GM21786 (cell line): ENCODE measurements at regions not wholly inside any gene's neighbourhood (a gene's known extent, or its start where the extent isn't known, plus 50 kb on each side); places are given as distances from the start of the nearest gene placed in this dataset.
"Not testable (repeated sequence)": the region's sequence is repeated elsewhere in the genome, so short reads cannot be mapped to it uniquely, and the experiment has no call there.

Source experiments
- ATAC-seq: cut with Tn5 transposase; IDR thresholded peaks from one replicate; pipeline ENCODE4 v1.9.1; 2021; ENCODE audit not compliant: unreplicated experiment

- no peak for ATAC-seq
Measured at GRCh38 chr5:162603443-162604070, 536.0 kb downstream of the GABRG2 start.

GRCh38 chr5:162607879-162608278, 540.3 kb downstream of the GABRG2 start:
- no peak for ATAC-seq

DNA sequence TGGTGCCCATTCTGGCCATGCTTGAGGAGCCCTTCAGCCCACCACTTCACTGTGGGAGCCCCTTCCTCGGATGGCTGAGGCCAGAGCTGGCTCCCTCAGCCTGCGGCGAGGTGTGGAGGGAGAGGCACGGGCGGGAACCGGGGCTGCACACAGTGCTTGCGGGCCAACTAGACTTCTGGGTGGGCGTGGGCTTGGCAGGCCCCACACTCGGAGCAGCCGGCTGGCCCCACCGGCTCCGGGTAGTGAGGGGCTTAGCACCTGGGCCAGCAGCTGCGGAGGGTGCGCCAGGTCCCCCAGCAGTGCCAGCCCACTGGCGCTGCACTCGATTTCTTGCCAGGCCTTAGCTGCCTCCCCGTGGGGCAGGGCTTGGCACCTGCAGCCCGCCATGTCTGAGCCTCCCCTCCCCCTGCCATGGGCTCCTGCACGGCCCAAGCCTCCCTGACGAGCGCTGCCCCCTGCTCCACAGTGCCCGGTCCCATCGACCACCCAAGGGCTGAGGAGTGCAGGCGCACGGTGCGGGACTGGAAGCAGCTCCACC, 554.2 kb downstream of the GABRG2 start:
- not testable (repeated sequence) for ATAC-seq

GRCh38 chr5:162624110-162624509, 556.5 kb downstream of the GABRG2 start:
- no peak for ATAC-seq

- ATAC-seq = no peak
Measured at GRCh38 chr5:162637481-162637880, 569.9 kb downstream of the GABRG2 start.

DNA sequence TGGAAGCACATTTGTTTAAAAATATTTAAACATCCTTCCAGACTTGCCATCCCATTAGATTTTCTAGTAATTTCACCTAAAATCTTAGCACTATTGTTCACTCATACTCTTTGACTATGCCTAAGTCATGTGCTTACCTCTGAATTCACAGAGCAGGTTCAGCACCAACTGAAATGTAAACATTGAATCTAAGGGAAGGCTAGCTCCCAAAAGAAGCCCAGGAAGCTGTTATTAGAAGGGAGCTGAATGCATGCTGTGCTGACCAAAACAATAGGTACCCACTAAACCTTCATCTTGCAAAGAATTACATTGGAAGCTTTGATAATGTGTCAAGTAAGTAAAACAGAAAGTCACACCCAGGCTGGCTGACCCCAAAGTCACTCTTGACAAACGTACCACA, 571.3 kb downstream of the GABRG2 start:
- ATAC-seq = no peak

DNA sequence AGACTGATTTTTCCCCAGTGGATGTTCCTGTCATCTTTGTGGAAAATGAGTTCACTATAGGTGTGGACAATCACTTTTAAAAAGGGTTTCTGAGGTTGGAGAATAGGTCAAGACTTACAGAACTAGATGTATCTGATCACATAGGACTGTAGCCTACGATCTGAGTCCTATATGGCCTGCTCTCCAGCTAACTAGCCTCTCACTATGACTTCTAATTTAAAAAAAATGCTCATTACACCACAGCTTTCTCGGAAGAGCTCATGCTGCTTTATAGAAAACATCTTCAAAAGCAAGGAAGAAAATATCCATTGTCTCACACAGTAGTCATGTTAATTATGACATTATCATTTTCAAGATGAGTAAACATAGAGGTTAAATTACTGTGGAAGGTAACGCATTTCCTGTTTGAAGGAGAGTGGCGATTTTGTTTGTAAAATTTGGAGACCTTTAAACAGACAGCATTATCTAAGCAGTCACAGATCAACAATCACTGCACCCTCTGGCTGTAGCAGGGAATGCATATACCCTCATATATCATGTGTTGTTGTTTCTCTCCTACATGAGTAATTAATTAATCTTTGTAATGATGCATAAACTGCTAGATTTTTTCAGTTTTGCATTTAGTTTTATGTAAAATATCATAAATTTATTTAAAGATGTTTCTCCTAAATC, 573.7 kb downstream of the GABRG2 start:
- ATAC-seq = no peak

DNA sequence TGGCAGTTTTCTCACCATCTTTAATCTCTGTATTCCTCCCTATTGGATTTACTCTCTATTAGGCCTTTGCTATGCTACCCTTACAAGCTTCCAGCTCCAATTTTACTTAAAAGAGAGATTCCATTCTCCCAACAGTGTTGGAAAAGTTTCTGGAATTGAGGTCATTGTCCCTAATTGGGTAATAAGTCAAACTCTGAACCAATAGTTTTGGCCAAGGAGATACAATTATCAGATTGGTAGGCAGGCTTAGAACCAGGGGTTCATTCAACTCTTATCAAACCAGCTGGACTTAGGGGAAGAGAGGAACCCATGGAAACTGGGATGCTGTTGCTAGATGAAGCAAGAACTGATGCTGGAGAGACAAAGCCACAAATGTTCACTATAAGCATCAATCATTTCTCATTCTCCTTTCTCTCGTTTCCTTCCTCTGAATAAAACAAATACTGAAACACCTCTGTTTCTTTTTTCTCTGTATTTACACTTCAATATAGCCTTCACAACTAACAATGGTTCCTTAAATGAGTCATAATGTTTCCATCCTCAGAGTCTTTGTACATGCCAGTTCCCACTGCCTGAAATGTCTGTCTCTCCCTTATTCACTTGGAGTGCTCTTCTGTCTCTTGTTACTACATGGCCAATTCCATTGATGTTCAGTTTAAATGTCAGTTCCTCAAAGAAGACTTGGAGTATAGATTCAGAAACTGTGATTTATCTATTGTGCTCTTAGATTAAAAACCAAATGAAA, 587.3 kb downstream of the GABRG2 start:
- no peak for ATAC-seq

- ATAC-seq = no peak
Measured at GRCh38 chr5:162657076-162657475, 589.5 kb downstream of the GABRG2 start.

- no peak for ATAC-seq
Measured at GRCh38 chr5:162664846-162665245, 597.3 kb downstream of the GABRG2 start.

GRCh38 chr5:162668926-162669325, 601.4 kb downstream of the GABRG2 start:
- no peak for ATAC-seq

DNA sequence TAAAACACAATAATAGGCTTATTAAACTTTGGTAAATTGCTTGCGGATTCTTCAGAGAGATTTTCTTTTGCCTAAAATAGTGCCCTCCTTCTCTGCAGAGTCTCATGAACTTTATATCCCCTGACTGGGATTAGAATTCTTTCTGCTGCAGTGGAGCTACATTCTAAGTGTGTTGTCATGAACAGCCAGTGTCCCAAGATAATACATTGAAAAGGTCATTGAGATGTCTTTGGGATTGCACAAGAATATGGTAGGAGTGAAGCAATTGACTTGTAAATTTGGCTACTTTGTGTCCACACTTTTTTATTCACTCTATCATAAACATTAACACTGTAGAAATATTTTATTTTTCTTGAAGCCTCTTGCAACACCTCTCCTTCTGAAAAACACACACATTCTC, 604.5 kb downstream of the GABRG2 start:
- no peak for ATAC-seq

- peak; percentile 54 for ATAC-seq
Measured at GRCh38 chr5:162683284-162683683, 615.7 kb downstream of the GABRG2 start.

DNA sequence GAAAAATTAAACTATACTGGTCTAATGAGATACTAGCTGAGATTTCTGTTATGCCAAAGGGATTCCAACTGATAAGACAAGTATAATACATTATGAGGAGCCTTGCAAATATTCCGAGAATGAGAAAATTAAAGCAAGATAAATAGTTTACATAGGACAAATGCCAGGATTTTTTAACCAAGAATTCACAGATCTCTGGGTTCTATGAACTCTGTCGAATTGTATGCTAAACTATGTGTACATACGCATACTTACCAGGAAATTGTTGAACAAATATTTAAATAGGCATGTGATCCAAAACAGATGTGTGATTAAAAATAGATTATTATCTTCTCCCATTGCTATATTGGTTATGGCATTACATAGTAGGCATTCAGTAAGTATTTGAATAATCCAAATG, 616.6 kb downstream of the GABRG2 start:
- no peak for ATAC-seq

GRCh38 chr5:162685302-162685701, 617.7 kb downstream of the GABRG2 start:
- ATAC-seq = no peak

DNA sequence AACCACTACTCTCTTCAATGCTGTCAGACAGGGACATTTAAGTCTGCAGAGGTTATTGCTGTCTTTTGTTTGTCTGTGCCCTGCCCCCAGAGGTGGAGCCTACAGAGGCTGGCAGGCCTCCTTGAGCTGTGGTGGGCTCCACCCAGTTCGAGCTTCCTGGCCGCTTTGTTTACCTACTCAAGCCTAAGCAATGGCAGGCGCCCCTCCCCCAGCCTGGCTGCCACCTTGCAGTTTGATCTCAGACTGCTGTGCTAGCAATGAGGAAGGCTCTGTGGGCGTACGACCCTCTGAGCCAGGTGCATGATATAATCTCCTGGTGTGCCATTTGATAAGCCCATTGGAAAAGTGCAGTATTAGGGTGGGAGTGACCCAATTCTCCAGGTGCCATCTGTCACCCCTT, 628.7 kb downstream of the GABRG2 start:
- ATAC-seq = not testable (repeated sequence)

- ATAC-seq = no peak
Measured at GRCh38 chr5:162699361-162699760, 631.8 kb downstream of the GABRG2 start.

DNA sequence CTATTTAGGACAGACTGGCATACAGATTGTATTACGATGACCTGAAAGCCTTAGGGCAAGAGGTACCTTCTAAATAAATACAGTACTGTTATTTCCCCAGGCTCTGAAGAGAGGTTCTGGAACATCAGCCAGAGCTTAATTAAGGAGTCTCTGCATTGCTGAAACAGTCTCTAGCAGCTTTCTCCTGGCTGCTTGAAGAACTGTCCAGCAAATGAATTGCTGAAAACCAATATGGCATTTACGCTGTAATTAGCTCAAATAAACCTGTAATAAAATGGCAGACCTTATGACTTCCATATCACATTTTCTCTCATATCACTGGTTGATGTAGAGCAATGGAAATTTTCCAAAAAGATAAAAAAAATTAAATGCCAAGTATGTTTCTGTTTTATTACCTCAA, 636.3 kb downstream of the GABRG2 start:
- no peak for ATAC-seq

DNA sequence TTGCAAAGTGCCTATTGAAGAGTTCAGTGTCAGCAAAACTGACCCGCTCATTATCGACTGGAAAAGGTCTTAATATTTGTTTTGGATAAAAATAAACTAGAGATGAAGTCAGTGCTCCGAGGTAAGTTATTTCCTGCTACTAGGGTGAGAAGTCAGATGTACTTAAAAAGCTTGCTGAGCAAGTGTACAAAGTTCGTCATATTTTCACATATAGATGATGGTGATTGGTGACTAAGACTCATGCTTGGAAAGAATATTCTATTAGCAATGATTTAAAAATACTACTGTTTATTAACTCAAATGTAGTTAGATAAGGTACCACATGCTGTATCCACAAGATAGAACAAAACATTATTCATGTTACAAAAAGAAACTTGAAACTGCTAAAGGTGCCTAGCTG, 643.7 kb downstream of the GABRG2 start:
- no peak for ATAC-seq

DNA sequence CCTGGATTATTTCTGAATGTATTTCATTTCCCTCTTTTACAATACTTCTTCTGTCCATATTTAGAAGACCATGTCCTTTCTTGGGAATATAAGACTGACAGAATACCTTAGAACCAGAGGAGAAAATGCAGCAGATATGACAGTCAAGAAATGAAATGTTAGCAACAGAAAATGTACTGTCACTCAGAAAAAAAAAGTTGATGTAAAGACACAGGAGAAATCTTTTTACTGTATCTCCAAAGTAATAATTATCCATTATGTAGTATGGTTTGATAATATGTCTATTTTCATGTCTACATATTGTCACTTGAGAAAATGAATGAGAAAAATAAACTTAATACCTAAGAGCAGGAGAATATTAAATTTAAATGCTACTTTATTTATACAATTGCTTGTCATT, 652.1 kb downstream of the GABRG2 start:
- no peak for ATAC-seq

- ATAC-seq = no peak
Measured at GRCh38 chr5:162721125-162721524, 653.6 kb downstream of the GABRG2 start.

DNA sequence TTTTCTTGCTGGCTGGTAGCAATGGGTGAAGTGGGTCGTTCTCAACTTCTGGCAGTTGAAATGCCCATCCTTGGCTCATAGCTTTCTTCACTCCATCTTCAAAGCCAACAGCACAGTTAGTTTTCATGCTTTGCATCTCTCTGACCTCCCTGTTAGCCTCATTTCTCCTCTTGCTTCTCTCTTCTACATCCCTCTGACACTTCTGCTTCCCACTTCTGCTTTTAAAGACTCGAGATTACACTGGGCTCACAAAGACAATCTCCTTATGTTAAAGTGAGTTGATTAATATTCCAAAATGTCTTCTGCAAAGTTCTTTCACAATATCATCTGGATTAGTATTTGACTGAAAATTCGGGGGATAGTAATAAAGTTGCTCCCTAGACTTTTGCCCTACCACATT, 684.8 kb upstream of the CCNG1 start:
- no peak for ATAC-seq
